ENCODE measurements at regions not wholly inside any gene's neighbourhood (a gene's known extent, or its start where the extent isn't known, plus 50 kb on each side); places are given as distances from the start of the nearest gene placed in this dataset.

GRCh38 chr11:15562230-15562629, 447.5 kb downstream of the INSC start:
- TF ChIP-seq, protein P1, sequence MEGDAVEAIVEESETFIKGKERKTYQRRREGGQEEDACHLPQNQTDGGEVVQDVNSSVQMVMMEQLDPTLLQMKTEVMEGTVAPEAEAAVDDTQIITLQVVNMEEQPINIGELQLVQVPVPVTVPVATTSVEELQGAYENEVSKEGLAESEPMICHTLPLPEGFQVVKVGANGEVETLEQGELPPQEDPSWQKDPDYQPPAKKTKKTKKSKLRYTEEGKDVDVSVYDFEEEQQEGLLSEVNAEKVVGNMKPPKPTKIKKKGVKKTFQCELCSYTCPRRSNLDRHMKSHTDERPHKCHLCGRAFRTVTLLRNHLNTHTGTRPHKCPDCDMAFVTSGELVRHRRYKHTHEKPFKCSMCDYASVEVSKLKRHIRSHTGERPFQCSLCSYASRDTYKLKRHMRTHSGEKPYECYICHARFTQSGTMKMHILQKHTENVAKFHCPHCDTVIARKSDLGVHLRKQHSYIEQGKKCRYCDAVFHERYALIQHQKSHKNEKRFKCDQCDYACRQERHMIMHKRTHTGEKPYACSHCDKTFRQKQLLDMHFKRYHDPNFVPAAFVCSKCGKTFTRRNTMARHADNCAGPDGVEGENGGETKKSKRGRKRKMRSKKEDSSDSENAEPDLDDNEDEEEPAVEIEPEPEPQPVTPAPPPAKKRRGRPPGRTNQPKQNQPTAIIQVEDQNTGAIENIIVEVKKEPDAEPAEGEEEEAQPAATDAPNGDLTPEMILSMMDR (IDR thresholded peaks at IDR 0.05; ENCODE audit: control extremely low read depth, extremely low read depth, low read depth, missing control alignments): no peak
- DNase-seq (ENCODE audit: extremely low spot score): no peak
- CTCF ChIA-PET: interaction anchor here (1.2 kb wide), 1 partner anchor 68 kb away, joined by 3 read pairs; no protein-coding TSS in a partner anchor
- POLR2A ChIA-PET: no interaction called here

- TF ChIP-seq, protein P1 (IDR thresholded peaks at IDR 0.05; ENCODE audit: control extremely low read depth, extremely low read depth, low read depth, missing control alignments): no peak
- CTCF ChIA-PET: no interaction called here
- no peak for DNase-seq (ENCODE audit: extremely low spot score)
- POLR2A ChIA-PET: no interaction called here
Observed at GRCh38 chr11:15563054-15563453, 448.3 kb downstream of the INSC start.

DNA sequence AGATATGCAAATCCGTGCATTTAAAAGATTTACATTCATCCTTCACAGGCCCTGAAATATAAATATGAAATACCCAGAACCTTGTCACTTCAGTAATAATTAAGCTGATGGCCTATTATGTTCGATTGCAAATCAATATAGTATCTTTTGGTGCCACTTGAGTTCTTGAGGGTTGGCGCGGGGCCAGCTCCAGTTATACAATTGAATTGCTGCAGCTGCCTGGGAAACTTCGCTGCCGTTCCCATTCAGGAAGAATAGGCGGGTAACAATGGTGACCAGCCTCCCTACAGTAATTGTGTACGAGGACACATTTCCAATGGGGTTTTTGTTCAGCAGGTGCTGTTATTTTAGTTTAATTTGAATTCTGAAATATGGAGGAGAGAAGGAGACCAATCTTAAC, 451.2 kb downstream of the INSC start:
- CTCF ChIA-PET: no interaction called here
- no peak for DNase-seq (ENCODE audit: extremely low spot score)
- TF ChIP-seq, protein P1 (IDR thresholded peaks at IDR 0.05; ENCODE audit: control extremely low read depth, extremely low read depth, low read depth, missing control alignments): no peak
- POLR2A ChIA-PET: no interaction called here

DNA sequence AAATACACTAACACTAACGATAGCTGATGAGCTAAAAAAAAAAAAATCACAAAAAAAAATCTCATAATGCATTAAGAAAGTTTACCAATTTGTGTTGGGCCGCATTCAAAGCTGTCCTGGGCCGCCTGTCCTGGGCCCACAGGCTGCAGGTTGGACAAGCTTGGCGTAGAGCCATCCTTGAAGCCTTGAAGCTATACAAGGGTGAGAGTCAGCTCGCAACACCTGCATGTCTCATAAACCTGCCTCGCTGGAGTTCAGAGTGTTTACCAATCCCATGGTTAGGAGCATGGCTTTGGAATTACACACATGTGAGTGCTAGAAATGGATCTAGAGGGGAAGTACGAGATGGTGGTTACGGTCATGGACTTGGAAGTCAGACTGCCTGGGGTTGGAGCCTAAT, 453.7 kb downstream of the INSC start:
- TF ChIP-seq, protein P1 (IDR thresholded peaks at IDR 0.05; ENCODE audit: control extremely low read depth, extremely low read depth, low read depth, missing control alignments): no peak
- POLR2A ChIA-PET: no interaction called here
- CTCF ChIA-PET: interaction anchor here (1.1 kb wide), 1 partner anchor 18 kb away, joined by 3 read pairs; no protein-coding TSS in a partner anchor
- no peak for DNase-seq (ENCODE audit: extremely low spot score)

DNA sequence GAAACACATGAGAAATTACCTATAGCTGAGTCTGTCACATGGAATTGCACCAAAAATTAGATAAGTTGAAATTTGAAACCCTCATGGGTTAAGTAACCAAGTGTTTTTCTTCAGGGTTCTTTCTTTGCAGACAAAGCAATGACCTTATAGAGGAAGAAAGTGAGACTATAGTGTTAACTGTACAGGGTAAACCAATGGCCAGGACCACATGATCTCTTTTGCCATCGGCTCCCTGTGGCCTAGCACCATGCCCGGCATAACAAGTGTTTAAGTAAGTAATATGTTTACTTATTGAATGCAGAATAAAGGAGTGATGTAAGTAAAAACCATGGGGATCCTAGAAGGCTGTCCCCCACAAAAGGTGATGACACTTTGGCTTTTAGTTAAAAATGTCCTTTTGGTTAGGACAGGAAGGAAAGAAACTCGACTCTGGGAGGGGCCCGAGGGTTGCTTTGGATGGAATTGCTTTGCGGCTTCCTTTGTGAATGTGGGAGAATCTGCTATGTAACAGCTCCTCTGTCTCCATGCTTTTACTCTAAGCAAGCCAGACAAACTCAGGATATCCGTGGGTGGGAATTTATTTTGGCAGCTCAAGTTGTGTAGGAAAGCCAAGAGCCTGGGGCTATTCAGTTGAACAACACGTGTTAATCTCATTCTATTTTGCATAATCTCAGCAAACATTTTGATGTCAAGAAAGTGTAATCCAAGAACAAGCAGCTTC, 454.7 kb downstream of the INSC start:
- TF ChIP-seq, protein P1 (IDR thresholded peaks at IDR 0.05; ENCODE audit: control extremely low read depth, extremely low read depth, low read depth, missing control alignments): no peak
- POLR2A ChIA-PET: no interaction called here
- DNase-seq (ENCODE audit: extremely low spot score): no peak
- CTCF ChIA-PET: no interaction called here

DNA sequence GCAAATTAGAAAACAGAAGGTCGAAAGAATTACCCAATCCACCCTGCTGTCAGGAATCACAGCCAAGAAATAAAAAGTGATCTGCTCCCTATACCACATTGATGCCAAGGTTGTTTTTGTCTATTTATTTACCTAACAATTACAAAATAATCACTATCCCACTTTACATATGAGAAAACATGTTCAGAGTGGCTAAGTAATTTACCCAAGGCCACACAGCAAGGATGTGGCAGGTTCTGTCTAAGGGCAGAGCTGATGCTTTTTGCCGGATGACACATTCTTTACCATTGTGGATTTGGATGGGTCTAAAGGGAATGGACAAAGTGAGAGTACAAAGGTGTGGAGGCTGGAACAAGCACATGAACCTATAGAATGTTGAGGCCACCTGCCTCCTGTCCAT, 460.7 kb downstream of the INSC start:
- POLR2A ChIA-PET: no interaction called here

More for the DNA sequence above, 460.7 kb downstream of the INSC start:
- no peak for DNase-seq (ENCODE audit: extremely low spot score)
- TF ChIP-seq, protein P1 (IDR thresholded peaks at IDR 0.05; ENCODE audit: control extremely low read depth, extremely low read depth, low read depth, missing control alignments): no peak
- CTCF ChIA-PET: no interaction called here
